Posterior cingulate gyrus (tissue), 11 donors: ENCODE measurements at regions not wholly inside any gene's neighbourhood (a gene's known extent, or its start where the extent isn't known, plus 50 kb on each side); places are given as distances from the start of the nearest gene placed in this dataset.
A peak's percentile ranks its signal among the peaks of the same experiment; 100 is the strongest.

Experiments used
- DNase-seq, 10 donors: peaks; one replicate each; pipeline versions ENCODE4 v3.0.0 to v3.0.0-alpha.2; 2020 to 2021; ENCODE audit warnings: mixed read lengths in 3 of 10
- intact Hi-C: fragments of 100-400 bp; cut with DNase I; formaldehyde crosslinking; loops from one replicate; pipeline ENCODE4 v1.15.1; 2023

DNA sequence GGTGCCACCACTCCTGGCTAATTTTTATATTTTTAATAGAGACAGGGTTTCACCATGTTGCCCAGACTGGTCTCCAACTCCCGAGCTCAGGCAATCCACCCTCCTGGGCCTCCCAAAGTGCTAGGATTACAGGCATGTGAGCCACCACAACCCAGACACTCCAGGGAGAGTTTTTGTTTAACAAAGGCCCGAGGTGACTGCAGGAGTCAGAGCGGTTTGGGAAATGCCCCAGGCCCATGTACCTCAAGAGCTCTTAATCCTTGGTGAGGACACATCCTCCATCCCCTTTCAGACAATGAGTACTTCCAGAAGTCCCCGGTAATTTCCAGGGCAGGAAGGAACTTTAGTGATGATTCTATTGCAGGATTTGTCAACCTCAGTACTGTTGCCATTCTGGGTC is 176.0 kb downstream of the ESRRB start:
- DNase-seq: peak in 1 of 10 donors; percentile 1
- intact Hi-C loops: no loop called here

DNA sequence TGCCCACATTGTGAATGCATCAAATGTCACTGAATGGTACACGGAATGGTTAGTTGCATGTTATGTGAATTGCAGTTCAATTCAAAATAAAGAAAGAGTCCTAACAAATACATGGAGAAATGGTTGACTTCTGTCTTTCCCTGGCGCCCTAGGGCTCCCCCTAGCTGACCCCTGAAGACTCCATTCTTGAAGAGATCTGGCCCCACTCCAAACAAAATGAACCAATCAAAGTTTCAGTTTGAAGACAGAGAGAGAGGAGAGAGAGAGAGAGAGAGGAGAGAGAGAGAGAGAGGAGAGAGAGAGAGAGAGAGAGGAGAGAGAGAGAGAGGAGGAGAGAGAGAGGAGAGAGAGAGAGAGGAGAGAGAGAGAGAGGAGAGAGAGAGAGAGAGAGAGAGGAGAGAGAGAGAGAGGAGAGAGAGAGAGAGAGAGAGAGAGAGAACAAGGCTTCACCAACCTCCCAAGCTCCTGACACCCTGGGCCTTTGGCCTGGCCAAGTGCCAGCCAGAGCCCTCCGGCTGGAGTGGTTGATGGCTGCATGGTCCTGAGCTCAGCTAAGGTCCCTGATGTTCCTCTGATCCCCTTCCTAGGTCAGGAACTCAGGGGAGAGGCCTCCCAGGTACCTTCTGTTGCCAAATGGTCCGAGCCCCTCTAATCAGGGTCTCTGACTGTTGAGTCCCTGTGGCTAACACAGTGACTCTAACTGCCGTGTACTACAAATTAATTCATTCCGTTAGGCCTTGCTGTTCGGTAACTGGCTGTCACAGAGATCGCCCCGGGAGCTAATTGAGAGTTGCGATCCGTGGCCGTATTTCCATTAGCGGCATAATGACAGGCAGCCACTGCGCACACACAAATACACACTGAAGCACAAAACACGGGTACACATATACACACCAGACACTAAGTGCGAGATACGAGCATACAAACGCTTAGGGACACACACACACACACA is 188.8 kb downstream of the ESRRB start:
- no peak for DNase-seq
- intact Hi-C loops: no loop called here

DNA sequence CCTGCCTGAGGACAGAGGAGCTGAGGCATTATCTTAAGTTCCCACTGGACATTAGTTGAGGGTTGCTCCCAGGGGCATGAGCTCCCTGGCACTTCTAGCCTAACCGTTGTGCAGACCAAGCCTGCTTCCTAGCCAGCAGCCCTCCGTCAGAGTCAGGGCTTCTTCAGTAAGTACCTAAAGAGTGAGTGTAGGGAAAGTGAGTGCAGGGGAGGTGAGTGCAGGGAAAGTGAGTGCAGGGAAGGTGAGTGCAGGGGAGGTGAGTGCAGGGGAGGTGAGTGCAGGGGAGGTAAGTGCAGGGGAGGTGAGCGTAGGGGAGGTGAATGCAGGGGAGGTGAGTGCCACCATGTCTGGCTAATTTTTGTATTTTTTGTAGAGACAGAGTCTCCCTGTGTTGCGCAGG is 190.5 kb downstream of the ESRRB start:
- intact Hi-C loops: no loop called here
- DNase-seq: peak in 1 of 10 donors; percentile 9

DNA sequence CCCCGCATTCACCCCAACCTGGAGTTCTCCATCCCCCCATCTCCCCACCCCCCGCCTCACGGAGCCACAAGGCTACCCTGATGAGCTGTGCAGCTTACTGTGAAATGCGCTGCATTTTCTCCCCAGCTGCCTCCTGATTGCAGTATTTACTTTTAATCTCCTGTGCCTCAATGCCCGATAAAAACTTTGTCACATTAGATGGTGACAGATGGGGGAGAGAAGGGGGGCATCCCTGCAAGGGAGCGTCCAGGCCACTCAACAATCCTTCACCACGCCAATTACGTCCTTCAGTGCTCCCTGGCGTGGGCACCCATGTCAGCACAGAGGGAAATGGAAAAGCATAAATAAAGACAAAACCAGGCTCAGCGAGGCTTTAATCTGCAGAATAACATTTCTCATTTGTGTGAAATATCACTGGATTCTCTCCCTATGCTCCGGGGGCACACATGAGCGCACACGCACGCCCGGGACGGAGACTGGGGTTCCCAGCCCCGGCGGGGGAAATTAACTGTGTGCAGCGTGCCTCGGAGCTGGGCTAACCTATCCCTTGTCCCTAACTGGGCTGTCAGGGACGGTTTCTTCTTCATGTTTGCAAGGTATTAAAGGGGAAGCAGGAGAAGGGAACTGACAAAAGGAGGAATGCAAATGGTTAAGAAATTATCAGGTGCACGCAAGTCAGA is 186.7 kb upstream of the VASH1 start:
- intact Hi-C loops: no loop called here
- peak in 1 of 10 donors; percentile 44 for DNase-seq

DNA sequence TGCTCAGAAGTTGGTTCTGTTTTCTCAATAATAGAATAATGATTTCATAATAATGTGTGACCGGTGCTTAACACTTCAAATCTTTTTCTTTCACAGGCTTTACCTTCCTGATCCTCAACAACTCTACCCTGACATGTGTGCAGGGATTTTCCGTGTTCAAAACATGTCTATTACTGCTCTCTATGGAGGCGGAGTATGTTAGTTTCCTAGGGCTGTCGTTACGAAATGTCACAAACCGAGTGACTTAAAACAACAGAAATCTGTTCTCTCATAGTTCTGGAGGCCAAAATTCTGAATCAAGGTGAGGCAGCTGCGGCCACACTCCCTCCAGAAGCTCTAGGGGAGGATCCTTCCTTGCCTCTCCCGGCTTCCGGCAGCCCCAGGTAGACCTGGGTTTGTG is 186.2 kb upstream of the VASH1 start:
- intact Hi-C loops: no loop called here

DNA sequence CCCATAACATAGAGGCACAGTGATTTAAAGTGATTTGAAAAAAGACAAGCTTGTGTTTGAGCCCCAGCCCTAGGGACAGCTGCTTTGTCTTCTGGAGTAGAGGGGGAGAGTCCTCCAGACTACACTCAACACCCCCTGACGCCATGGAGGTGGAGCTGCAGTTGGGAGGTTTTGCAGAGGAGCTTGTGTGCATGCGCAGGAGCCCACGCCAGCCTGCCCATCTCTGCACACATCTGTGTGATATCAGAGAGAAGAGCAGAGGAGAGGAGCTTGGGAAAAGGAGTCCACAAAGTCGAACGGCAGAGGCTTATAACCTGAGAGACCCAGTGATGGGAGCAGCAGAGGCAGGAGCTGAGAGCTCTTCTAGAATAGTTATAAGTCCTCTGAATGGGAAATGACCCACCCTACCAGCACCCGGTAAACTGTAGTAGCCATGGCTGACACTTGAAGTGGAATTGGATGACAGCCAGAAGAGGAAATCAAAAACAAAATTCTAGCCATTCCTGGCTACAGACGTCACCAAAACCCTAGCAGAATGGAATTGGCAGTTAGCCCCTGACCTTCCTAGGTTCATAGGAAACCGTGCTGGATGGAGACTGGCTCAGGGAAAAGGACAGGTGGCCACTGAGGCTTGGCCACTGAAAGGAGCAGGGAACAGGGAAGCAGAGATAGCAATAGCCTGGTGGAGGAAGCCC is 185.1 kb upstream of the VASH1 start:
- intact Hi-C loops: no loop called here
- DNase-seq: no peak

More for the DNA sequence above, 186.2 kb upstream of the VASH1 start:
- peak in 1 of 10 donors; percentile 2 for DNase-seq

DNA sequence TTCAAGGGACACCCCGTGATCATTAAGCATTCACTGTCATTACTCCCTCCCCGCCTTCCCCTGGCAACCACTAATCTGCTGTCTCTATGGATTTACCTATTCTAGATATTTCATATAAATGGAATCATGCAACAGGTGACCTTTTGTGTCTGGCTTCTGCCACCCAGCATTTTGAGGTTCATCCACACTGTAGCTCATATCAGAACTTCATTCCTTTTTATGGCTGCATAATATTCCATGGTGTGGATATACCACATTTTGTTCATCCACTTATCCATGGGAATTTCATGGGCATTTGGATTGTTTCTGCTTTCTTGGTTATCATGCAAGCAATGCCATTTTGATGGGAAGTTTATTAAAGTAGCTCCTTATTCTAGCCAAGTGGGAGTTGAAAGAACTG is 184.2 kb upstream of the VASH1 start:
- no peak for DNase-seq
- intact Hi-C loops: no loop called here

DNA sequence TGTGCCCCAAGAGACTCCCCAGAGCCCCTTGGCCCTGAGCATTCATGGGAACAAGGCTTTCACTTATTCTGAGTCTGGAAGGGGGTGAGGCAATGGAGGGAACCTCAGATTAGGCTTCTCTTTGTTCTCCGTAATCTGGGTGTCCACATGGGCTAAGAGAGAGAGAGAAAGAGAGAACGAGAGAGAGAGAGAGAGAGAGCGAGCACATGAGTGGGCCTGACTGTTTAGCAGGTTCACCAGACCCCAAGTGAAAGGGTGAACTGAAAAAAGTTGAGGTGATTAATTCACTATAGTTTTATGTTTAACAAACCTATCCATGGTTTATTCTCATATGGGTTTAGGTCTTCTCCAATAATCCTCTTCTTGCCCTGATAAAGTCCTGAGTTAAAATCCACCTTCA is 183.4 kb upstream of the VASH1 start:
- intact Hi-C loops: no loop called here
- DNase-seq: peak in 1 of 10 donors; percentile 30

DNA sequence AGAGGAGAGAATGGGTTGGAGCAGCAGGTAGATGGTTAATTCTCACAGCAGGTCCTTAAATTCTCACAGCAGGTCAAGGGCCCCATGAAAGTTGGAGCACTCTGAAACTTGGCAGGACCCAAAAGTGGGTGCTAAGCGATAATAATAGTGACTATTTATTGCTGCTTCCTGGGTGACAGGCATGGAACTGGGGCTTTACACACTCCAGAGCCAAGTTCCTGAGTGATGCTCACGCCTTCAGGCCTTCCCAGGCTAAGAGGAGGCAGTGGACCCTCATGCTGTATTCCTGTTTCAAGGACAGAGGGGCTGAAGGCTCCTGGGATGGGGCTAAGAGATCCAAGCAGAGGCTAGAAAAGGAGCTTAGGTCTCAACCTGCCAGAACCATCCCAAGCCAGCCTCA is 180.9 kb upstream of the VASH1 start:
- intact Hi-C loops: no loop called here
- DNase-seq: no peak

DNA sequence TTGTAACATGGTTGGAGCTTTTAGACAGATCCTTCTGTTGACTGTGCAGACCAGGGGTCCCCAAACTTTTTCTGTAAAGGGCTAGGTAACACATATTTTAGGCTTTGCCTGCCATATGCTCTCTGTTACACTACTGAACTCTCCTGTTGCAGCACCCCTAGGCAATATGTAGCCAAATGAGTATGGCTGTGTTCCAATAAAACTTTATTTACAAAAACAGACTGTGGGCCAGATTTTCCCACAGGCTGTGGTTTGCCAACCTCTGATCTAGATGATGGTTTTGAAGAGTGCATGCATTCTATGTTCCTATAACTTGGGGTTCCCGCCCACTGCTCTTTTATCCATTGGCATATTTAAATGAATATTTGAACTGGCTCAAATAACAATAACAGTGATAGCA is 180.3 kb upstream of the VASH1 start:
- intact Hi-C loops: no loop called here
- DNase-seq: no peak

DNA sequence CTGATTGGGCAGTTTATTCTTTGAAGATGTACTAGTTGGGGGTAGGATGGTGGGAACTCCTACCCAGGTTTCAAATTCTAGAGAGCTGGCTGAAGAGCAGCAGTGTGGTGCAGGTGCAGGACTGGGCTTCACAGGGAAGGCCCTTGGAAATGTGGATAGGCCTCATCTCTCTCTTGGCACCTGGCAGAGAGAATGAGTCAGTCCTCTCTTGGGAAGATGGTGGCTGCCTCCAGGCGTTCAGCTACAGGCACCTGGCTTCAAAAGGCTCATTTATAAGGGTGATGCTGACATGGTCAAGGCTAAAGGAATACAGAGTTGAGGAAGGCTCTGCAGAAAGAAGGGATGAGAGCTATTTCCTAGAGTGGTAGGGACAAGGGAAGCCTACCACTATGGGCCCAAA is 179.7 kb upstream of the VASH1 start:
- DNase-seq: no peak
- intact Hi-C loops: no loop called here

DNA sequence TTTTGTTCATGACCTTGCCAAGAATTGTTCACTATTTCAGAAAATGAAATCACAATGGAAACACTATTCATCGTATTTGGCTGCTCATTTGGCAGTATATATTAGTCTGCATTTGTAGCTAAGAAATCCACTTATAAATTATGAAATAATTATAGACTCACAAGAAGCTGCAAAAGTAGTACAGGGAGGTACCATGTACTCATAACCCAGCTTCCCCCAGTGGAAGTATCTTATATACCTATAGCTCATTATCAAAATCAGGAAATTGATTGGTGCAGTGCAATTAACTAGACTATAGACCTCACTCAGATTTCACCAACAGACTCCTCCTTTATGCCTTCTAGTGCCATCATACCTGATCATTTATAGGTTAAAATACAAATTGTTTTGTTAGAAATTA is 178.8 kb upstream of the VASH1 start:
- DNase-seq: no peak
- intact Hi-C loops: no loop called here

DNA sequence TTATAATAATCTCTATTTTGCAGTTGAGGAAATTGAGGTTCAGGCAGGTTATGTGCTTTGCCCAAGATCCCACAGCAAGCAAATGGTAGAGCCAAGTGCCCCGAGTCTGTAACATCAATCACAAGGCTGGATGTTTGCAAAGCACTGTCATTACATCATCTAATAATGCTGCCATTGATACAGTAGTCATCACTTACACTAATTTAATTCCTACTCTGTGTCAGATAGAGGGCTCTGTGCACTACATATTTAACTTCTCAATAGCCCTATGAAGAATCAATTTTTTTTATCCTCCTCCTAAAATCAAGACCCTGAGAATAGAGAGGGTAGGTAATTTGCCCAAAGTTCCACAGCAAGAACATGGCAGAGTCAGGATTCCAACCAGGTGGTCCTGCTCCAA is 178.1 kb upstream of the VASH1 start:
- no peak for DNase-seq

DNA sequence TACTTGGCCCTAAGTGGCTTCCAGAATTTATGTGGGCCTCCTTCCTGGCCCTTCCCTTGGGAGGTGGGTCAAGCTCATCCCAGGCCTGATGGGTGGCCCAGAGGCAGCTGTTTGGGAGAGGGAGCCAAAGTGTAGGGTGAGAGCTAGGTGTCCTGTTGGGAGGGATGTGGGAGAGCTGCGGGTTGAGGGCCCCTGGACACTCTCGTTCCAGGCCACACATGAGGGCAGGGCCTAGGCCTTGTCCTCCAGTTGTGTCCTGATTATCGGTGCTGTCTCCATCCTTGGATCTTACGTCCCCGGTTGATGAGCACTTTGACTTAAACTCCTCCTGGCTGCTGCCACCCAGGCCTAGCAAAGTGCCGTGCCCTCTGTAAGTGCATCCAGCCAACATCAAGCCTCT is 177.5 kb upstream of the VASH1 start:
- intact Hi-C loops: no loop called here
- DNase-seq: no peak

More for the DNA sequence above, 178.1 kb upstream of the VASH1 start:
- intact Hi-C loops: no loop called here

DNA sequence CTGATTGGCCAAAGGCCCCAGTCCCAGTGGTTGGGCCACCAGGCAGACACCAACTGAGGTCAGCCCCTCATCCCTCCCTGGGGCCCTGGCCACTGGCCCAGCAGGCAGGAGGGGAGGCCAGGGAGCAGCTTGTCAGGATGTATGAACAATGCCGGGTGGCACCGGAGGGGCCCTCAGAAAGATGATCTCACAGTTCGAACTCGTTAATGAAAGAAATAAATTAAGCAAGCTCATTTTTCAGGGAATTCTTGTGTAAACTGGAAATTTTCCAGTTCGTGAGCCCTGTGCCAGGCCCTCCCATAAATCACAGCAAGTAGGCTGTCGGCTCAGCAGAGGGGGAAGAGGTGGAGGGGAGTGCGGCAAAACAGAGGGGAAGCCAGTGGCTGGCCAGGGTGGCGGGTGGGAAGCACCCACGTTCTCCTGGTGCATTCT is 177.0 kb upstream of the VASH1 start:
- intact Hi-C loops: no loop called here
- no peak for DNase-seq

DNA sequence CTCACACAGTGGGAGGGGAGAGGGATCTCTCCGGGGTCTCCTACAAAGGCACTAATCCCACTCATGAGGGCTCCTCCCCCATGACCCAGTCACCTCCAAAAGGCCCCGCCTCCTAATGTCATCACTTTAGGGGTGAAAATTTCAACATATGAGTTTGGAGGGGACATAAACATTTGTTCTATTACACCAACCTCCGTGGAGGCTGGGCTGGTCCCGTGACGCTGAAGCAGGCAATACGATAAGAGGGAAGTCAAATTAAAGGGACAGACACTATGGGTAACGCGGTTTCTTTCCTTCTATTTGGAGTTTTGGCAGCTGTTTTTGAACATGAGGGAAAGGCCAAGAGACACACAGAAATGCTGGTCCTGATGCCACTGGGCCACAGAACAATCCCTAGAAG is 175.7 kb upstream of the VASH1 start:
- no peak for DNase-seq
- intact Hi-C loops: no loop called here

DNA sequence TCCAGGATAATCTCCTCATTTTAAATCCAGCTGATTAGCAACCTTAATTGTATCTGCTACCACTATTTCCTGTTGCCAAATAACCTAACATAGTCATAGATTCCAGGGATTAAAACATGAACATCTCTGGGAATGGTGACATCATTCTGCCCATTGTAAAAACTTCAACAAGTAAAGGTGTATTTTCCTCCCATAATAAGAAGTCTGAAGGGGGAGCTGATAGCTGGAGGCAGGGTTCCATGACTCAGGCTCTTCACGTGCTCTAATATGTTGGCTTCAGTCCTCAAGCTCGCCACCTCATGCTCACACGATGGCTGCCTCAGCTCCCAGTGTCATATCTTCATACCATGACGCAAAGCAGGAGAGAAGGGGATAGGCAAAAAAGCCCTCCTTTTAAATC is 172.0 kb upstream of the VASH1 start:
- no peak for DNase-seq
- intact Hi-C loops: no loop called here

DNA sequence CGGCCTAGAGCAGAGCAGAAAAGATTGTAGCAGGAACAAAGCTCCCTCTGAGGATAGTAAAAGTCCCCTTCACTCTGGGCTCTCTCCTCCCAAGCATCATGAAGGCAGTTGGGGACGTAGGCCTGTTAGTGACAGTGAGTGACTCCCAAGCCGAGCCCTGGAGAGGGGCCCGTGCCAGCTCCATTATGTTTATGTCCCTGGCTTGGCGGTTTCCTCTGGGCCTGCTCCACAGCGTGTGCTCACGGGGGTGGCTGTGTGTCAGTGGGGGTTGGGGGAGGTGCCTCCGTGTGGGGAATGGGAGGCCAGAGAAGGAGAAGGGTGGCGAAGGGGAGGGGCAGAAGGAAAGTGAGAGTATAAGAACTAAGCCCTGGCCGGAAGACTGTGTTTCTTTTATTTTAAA is 170.0 kb upstream of the VASH1 start:
- DNase-seq: peak in 4 of 10 donors; percentile 8 to 28 (median 18)
- intact Hi-C loops: no loop called here

DNA sequence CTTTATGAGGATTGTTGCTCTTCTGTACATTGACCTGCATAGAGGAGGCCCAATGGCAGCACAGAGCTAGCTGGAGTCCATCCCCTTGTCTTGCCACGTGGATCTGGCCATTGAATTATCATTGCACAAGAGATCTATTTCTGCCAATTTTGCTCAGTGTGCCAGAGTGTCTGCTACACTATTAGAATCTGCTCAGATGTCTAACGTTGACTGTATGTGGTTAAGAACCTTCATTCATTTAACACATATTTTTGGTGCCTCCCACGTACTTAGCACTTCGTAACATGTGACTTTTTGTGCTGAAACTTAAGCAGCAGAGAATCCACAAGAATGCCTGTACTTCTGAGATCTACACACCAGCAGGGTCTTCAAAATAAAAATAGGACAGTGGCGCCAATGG is 166.0 kb upstream of the VASH1 start:
- no peak for DNase-seq
- intact Hi-C loops: no loop called here

DNA sequence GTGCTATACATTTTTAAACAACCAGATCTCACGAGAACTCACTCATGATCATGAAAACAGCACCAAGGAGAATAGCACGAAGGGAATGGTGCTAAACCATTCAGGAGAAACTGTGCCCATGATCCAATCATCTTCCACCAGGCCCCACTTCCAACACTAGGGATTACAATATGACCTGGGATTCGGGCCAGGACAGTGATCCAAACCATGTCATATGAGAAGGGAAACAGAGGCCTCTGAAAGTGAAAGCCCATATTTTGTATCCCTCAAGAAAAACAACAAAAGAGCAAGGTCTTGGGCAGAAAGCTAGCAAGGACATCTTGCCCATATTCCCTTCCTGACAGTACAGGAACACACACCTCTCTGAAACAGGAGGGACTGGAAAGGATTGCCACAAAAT is 163.9 kb upstream of the VASH1 start:
- DNase-seq: no peak
- intact Hi-C loops: no loop called here

DNA sequence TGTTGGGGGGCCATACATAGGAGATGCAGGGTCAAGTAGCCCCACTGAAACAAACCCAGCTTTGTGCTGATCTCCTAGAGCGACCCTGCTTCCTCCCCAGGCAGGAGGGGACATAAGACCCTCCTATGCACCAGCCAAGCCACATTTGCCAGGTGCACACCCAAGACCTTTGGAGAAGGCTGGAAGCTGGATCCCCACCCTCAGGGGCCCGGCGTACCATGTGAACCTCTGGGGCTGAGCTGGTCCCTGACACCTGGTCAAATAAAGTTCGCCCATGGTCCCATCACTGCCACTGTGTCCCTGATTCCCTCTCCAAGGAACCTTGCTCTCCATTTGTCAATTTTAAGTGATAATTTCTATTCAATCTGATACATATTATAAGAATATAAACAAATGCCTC is 162.1 kb upstream of the VASH1 start:
- intact Hi-C loops: no loop called here
- peak in 1 of 10 donors; percentile 83 for DNase-seq
